NCI-H510A (cell line): ENCODE measurements at regions not wholly inside any gene's neighbourhood (a gene's known extent, or its start where the extent isn't known, plus 50 kb on each side); places are given as distances from the start of the nearest gene placed in this dataset.

ENCODE experiments used
- DNase-seq: peaks from one replicate; lab custom pipeline; 2025; lab: John Stamatoyannopoulos, UW

DNA sequence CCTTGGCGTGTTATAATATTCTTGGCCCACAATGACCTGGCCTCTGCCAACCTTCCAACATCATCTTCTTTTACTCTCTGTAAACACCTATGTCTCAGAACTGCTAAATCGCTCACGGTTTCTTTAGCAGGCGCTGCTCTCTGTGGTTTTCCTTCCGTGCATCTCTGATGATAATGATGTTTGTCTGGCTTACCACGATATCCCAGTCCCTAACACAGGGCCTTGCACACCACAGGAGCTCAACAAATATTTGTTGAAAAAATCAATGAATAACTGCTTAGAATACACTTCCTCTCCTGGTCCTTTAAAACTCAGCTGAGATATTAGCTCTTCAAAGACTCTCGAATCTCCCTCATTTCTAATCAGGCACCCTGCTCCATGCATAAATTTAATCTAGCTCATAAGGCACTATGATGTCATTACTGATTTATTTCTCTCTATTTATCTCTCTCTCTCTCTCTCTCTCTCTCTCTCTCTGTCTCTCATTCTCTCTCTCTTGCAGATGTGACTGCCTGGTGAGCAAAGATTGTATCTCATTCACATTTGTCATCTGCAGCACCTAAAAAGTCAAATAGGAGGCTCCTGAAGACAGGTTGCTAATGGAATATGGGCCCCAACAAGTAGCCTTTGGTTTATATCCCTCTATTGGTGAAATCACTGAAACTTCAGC, 206.4 kb downstream of the NHLRC3 start:
- no peak for DNase-seq

- DNase-seq: no peak
These were observed 207.4 kb downstream of the NHLRC3 start for GRCh38 chr13:39245688-39246087.

- DNase-seq: no peak
These were observed 211.7 kb downstream of the NHLRC3 start for GRCh38 chr13:39249982-39250381.

- no peak for DNase-seq
These were observed 212.2 kb downstream of the NHLRC3 start for GRCh38 chr13:39250440-39250839.

DNA sequence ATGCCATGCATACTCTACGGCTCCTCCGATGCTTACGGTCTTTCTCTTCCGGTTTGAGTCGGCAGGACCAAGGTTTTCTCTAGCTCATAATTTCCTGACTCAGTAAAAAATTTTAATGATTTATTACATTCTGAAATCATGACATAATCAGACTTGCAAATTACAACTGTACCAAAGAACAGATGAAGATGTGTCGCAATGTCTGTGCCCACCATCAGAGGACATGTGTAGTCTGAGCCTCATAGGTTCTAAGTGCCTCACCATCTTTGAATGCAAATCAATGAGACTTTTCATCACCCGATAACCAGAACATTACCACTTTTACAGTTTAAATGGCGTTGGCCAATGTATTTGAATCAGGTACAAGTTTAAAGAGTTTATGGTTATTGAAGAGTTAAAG, 213.1 kb downstream of the NHLRC3 start:
- no peak for DNase-seq

GRCh38 chr13:39253774-39254173, 215.5 kb downstream of the NHLRC3 start:
- no peak for DNase-seq

GRCh38 chr13:39254601-39255000, 216.3 kb downstream of the NHLRC3 start:
- no peak for DNase-seq

- no peak for DNase-seq
These were observed 219.4 kb downstream of the NHLRC3 start for GRCh38 chr13:39257642-39258041.

GRCh38 chr13:39259371-39260140, 221.3 kb downstream of the NHLRC3 start:
- DNase-seq: no peak

DNA sequence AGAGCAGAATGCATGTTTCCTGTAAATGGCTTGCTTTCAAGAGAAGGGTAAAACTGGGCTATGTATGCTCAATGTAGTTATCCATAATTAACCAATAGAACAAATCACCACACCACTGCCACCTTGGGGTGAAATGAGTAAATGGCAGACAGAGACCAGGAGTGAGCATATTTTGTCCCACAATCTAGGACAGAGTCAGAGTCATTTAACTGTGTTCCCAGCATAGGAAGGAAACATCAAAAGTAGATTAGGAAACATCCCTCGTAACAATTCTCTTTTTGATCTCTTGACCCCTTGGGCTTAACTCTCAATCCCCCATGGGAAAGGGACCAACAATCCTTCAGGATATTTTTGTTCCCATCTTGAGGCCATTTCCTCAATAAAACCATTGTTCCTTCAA, 224.8 kb downstream of the NHLRC3 start:
- no peak for DNase-seq

GRCh38 chr13:39263531-39263930, 225.3 kb downstream of the NHLRC3 start:
- no peak for DNase-seq

DNA sequence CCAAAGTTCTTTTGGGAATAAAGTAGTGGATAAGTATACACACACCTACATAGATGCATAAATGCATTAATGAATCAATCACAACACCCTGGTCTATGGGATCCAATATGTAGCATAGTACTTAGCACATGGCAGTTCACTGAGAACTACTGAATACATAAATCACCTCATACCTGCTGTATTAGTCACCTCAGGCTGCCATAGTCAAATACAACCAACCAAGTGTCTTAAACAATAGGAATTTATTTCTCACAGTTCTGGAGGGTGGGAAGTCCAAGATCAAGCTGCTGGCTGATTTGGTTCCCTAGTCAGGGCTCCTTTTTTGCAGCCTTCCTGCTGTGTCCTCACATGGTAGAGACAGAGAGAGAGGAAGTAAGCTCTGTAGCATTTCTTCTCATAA, 228.2 kb downstream of the NHLRC3 start:
- no peak for DNase-seq

GRCh38 chr13:39268398-39268797, 230.1 kb downstream of the NHLRC3 start:
- no peak for DNase-seq

DNA sequence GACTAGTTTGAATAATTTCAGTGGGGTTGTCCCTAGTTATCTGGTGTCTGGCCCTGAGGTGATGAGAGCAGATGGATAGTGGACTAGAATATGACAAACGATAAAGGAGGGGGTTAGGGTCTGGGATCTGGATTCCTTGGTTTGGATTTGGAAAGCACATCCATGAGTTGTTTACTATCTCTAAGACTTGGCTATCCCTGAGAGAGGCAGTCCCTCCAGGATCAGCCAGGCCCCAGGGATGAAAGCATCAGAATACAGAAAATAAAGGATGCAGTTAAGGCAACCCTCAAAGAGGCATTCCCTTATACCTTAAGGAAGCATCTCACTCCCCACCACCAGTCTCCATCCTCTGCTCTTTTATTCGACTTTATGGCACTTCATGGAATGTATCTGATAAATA, 230.7 kb downstream of the NHLRC3 start:
- no peak for DNase-seq

DNA sequence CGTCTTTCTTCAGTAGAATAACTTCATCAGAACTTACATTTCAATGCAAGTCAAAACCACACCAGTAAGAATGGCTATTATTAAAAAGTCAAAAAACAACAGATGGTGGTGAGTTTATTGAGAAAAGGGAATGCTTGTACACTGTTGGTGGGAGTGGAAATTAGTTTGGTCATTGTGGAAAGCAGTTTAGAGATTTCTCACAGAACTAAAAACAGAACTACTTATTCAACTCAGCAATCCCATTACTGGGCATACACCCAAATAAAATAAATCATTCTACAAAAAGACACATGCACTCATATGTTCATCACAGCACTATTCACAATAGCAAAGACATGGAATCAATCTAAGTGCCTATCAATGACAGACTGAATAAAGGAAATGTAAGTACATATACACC, 231.2 kb downstream of the NHLRC3 start:
- DNase-seq: no peak

- no peak for DNase-seq
These were observed 234.7 kb downstream of the NHLRC3 start for GRCh38 chr13:39272994-39273393.

DNA sequence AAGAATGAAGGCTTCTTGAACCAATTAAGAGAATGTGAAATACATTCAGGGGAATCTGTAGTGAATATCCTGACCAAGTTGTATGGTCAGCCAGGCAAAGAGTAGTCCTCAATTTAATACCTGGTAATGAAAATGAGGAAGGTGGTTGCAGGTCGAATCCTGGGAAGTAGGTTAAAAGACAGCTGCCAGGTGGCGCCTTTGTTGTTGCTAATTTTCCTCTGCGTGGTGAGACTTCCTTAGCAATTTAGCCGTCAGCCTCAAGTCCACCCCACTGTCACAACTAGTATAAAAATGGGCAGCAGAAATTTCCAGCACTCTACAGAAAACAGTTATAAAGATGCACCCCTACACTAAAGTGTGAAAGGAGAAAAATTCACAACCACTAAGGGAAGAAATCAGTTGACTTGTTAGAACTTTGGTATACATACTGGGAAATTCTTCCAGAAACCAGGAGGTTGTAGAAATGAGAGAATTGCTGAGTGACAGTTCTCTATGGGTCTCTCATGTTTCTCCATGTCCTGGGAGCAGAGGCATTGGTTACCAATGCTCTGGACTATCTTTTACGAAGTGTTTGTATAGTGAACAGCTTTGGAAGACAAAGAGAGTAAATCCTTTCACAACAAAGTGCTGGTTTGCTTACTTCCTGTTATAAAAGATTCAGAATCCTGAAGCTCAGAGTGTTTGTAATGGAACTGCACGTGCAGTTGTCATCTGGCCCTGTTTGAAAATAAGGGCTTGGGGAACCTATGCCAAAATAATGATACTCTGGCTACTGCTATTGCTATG, 235.9 kb downstream of the NHLRC3 start:
- no peak for DNase-seq

GRCh38 chr13:39274739-39275325, 236.6 kb downstream of the NHLRC3 start:
- DNase-seq: no peak

GRCh38 chr13:39279077-39279476, 240.8 kb downstream of the NHLRC3 start:
- no peak for DNase-seq

GRCh38 chr13:39281539-39282150, 243.4 kb downstream of the NHLRC3 start:
- DNase-seq: no peak

- no peak for DNase-seq
These were observed 244.2 kb downstream of the NHLRC3 start for GRCh38 chr13:39282400-39282972.

- no peak for DNase-seq
These were observed 244.8 kb downstream of the NHLRC3 start for GRCh38 chr13:39283072-39283471.
